RPMI8226 (cell line): ENCODE measurements at regions not wholly inside any gene's neighbourhood (a gene's known extent, or its start where the extent isn't known, plus 50 kb on each side); places are given as distances from the start of the nearest gene placed in this dataset.
A peak's percentile ranks its signal among the peaks of the same experiment; 100 is the strongest.
"Not testable (repeated sequence)": the region's sequence is repeated elsewhere in the genome, so short reads cannot be mapped to it uniquely, and the experiment has no call there.

Experiments
- DNase-seq: peaks from one replicate; pipeline ENCODE4 v3.0.0-alpha.2; 2015

GRCh38 chr6:168192195-168192900 is 113.3 kb upstream of the FRMD1 start:
- no peak for DNase-seq

GRCh38 chr6:168190646-168191443 is 111.8 kb upstream of the FRMD1 start:
- peak; percentile 65 for DNase-seq

- DNase-seq = peak; percentile 89
These were observed 111.0 kb upstream of the FRMD1 start for GRCh38 chr6:168190014-168190405.

- DNase-seq = peak; percentile 78
These were observed 110.4 kb upstream of the FRMD1 start for GRCh38 chr6:168189200-168190013.

GRCh38 chr6:168188369-168189199 is 109.6 kb upstream of the FRMD1 start:
- DNase-seq = peak; percentile 84

GRCh38 chr6:168186438-168186837 is 107.4 kb upstream of the FRMD1 start:
- no peak for DNase-seq

GRCh38 chr6:168186018-168186417 is 107.0 kb upstream of the FRMD1 start:
- not testable (repeated sequence) for DNase-seq

GRCh38 chr6:168184701-168185100 is 105.7 kb upstream of the FRMD1 start:
- no peak for DNase-seq

- DNase-seq = peak; percentile 92
These were observed 104.6 kb upstream of the FRMD1 start for GRCh38 chr6:168183613-168183970.

- peak; percentile 91 for DNase-seq
These were observed 104.0 kb upstream of the FRMD1 start for GRCh38 chr6:168182908-168183612.

GRCh38 chr6:168182366-168182765 is 103.4 kb upstream of the FRMD1 start:
- DNase-seq = no peak

GRCh38 chr6:168181876-168182275 is 102.9 kb upstream of the FRMD1 start:
- DNase-seq = no peak

GRCh38 chr6:168181316-168181715 is 102.3 kb upstream of the FRMD1 start:
- DNase-seq = no peak

- peak; percentile 94 for DNase-seq
These were observed 101.6 kb upstream of the FRMD1 start for GRCh38 chr6:168180548-168181011.

- peak; percentile 50 for DNase-seq
These were observed 100.8 kb upstream of the FRMD1 start for GRCh38 chr6:168179702-168180382.

GRCh38 chr6:168179133-168179532 is 100.1 kb upstream of the FRMD1 start:
- DNase-seq = peak; percentile 84

GRCh38 chr6:168177103-168177891 is 98.3 kb upstream of the FRMD1 start:
- DNase-seq = no peak

- DNase-seq = no peak
These were observed 92.8 kb upstream of the FRMD1 start for GRCh38 chr6:168171673-168172353.

- DNase-seq = no peak
These were observed 92.0 kb upstream of the FRMD1 start for GRCh38 chr6:168170841-168171601.
